Nucleus accumbens (tissue), 56 donors: ENCODE measurements at regions not wholly inside any gene's neighbourhood (a gene's known extent, or its start where the extent isn't known, plus 50 kb on each side); places are given as distances from the start of the nearest gene placed in this dataset.

Experiments used
- DNase-seq, 56 donors: peaks; one replicate each; lab custom pipeline; 2025; lab: John Stamatoyannopoulos, UW

DNA sequence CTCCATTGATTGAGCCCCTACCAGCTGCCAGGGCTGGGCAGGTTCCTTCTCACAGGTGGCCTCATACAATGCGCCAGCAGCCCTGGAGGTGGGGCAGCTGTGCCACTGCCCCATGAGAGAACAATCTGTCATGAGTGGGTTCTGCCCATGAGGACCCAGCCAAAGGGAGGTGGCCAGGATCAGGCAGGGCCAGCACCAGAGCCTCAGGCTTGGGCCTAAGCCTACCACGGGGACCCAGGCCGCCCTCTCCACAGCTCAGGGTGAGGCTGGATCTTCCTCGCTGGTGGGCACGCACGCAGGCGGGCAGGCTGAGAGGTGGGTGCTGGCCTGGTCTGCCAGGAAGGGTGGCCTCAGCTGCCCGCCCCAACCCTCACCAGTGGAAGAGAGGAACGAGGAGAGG, 110.7 kb downstream of the KIF26A start:
- no peak for DNase-seq

GRCh38 chr14:104249706-104250105, 111.3 kb downstream of the KIF26A start:
- DNase-seq, result no peak

DNA sequence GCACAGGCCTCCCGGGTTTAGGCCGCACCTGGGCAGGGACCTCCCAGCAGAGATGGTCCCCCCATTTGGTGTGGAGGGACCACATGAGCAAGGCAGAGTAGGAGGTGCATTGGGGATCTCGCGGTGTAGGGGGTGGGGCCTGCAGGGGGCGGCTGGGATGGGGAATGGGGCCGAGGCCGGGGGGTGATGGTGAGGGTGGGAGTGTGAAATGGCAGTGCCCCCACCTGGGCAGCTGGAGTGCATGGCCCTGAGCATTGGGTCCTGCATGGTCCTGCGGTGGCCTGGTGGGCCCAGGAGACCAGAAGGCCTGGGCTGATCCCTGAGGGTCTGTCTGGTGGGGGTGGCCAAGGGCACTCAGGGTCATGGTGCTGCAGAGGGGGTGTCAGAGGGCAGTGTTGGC, 111.8 kb downstream of the KIF26A start:
- DNase-seq, result no peak

- DNase-seq, result no peak
These were observed 114.1 kb downstream of the KIF26A start for GRCh38 chr14:104252256-104253215.

DNA sequence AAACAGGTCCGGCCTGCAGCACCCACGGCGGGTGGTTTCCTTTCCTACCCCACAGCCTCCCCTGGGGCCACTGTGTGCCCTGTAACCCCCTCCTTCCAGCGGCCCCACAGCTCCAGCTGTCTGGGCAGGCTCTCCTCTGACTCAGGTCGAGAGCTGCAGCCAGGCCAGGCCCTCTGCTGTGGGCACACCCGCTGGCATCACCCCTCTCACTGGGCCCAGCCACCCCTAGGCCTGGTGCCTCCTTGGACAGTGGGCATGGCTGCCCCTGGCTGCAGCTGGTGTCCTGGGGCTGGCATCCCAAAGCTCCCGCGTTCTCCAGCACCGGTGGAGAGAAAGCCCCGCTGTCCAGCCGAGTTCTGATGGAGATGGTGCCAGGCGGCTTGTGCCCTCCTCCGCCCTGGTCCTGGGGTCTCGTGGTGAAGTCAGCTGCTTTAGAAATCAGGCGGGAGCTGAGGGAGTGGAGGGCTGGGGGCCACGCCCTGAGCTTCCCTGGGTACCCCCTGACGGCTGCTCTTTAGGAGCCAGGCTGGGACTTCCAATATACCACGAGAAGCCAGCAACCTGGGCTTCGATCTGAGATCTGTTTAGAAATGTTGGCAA, 114.9 kb downstream of the KIF26A start:
- DNase-seq, result no peak

GRCh38 chr14:104253901-104254353, 115.5 kb downstream of the KIF26A start:
- no peak for DNase-seq

DNA sequence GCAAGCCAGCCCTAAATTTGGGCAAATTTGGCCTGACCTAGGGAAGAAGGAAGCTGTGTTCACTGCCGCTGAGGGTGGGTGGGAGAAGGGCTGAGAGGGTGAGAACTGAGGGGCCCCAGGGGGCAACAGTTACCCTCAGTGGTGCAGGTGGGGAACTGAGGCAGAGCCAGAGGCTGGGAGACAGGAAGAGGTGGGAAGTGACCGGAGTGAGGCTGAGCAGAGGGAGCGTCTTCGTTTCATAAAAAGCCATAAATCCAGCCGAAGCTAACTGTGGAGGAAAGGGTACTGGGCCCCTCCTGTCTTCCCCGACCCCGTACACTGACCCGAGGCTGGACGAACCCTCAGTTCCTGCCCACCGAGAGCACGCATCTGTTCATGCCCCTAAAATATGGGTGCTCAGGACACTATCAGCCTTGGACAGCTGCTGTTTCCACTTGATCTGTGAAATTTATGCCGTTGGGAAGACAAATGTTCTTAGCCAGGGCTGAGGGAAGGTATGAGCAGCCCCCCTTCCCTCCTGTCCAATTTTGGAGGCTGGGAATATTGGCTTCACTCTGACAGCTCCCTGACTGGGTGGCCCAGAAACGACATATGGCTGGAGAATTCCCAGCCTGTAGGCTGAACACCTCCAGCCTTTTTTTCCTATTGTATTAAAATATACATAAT, 116.5 kb downstream of the KIF26A start:
- no peak for DNase-seq

- no peak for DNase-seq
These were observed 117.6 kb downstream of the KIF26A start for GRCh38 chr14:104256025-104256424.

DNA sequence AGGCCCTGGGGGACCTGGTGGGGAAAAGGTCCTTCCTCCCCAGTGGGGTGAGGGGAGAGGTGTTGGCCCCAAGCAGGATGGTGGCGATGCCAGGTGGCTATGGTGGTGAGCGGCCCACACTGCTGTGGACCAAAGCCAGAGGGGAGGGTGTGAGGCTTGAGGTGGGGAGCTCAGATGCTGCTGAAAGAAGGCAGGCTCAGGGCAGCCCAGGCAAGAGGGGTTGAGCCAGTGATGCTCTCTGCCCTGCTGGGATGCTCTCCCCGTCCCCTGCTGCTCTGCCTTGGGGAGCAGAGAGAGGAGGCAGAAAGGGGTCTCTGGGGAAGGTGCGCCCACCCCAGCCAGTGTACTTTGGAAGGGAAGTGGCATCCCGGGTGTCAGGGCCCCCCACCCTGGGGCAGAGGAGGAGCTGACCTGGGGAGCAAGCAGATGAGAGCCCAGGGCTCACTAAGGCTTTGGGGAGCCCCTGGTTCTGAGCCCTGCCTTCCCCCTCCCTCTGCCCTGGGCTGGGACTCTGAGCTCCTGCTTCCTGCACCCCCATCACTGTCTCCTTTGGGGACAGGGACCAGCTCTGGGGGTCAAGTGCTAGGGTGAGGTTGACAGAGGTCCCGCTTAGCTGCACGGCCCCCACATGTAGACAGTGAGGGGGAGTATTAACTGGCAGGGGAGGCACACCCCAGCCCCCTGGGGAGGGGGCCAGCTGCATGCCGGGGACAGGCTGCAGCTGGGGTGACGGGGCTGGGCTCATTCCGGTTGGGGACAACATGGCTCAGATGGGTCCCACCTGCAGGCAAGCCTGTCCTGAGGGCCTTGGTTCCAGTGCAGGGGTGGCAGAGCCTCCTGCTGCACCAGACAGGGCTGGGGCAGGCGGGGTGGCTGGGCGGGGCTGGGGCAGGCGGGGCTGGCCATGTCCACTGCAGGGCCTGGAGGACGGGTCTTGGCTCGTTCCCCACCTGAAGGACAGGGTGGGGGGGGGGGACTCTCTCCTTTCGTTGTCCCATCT, 124.4 kb downstream of the KIF26A start:
- DNase-seq, result no peak

- no peak for DNase-seq
These were observed 125.4 kb downstream of the KIF26A start for GRCh38 chr14:104263675-104264358.

DNA sequence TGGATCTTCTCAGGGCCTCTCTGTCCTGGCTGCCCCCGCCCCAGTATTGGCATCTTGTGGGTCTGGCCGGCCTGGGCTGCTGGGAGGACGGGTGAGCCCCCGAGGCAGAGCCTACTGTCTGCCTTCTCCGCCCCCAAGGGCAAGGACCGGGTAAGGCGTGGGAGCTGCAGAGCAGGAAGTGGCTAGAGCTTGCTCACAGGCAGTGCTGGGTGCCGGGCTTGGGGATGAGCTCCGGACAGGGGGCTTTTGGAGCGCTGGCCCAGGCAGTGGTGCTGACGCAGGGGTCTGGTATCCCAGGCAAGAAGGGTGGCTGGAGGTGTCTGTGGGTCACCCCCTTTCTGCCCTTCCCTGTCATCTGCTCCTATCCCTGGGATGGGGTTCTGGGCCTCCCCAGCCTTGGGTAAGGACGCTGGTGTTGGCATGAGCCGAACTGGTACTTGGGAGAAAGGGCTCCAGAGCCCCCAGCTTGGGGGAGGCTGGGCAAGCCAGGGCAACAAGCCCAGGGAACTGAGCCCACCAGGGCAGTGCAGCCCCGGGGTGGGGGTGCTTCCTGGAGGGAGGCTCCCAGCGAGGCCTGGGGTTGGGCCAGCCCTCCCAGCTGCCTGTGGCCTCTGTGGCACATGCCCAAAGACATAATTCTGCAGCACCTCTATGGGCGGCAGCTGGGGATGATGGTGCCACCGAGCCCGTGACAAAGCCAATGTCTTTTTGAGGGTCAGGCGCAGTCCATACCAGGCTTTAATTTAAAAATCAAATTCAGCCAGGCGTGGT, 126.3 kb downstream of the KIF26A start:
- no peak for DNase-seq

DNA sequence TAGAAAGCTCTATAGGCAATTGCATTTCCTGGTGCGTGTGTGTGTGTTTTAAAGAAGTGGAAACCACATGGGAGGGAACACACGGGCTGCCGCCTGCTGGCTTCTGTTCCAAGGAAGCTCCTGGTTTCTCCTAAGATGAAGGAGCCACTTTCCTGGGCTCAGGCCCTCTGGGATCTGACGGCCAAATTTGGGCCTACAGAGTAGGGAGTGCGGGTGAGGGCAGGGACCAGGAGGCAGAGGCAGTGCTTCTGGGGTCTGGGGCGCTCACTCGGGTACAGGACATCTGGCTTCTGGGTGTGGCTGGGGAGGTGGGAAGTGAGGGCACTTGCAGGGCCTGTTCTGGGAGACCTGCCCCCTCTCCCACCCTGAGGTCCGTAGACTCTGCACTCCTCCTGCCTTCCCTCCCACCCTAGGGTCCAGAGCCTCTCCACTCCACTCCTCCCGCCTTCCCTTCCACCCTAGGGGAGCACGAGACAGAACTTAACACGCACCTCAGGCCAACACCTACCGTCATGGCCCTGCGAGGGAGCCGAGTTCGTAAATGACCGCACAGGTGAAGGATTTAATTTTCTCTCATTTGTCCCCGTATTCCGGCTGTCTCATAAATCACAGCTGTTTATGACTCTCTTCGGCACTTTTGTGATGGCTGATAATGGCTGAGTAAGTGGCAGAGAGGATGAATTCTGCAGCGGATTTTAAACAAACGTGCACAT, 127.7 kb downstream of the KIF26A start:
- no peak for DNase-seq

DNA sequence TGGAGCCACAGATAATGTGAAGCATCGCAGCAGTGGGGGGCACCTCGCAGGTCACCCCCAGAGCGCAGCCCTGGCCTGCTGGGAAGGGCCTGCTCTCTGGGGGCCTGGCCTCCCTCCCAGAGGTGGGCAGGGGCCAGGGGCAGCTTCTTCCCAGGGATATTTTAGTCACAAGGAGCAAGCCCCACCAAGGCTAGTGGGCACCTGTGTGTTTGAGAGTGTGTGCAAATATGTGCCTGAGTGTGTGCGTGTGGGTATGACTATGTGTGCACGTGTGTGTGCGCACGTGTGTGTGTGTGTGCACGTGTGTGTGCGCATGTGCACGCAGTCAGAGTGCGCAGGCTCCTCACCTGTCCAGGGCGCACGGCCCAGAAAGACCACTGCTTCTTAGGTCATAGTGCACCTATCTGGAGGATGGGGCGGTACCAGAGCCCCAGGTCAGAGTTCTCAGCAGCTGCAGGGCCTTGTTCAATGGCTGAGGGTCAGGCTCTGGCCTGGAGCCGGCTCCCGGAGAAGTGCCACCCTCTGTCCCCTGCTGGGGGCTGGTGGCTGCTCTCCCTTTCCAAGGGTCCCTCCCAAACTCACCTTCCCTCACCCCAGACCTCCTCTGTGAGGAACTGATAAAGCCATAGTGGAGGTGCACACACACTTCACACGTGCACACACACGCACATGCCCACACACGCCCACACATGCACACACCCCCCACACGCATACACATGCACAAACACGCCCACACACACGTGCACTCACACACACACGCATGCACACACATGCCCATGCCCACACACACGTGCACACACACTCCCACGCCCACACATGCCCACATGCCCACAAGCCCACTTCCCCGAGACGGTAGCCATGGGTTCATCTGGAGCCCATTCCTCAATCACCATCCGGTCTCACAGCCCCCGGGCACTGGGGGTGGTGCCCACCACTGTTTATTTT, 128.5 kb downstream of the KIF26A start:
- no peak for DNase-seq

DNA sequence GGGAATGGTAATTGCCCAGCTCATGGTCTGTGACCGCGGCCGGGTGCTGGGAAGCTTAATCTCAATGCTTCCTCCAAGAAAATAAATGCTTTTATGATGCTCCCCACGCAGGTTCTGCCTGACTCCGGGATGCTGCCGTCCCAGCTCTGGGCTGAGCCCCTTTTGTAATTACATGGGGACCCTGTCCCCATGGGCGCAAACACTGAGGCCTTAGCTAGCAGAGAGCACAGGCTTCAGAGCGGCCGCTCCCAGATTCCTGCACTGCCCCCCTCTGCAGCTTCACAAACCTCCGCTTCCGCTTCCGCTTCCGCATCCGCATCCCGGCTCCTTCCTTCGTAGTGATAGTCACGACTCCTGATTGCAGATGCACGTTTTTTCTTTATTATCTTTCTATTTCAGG, 129.5 kb downstream of the KIF26A start:
- DNase-seq, result peak in 17 of 56 donors; percentile 4 to 63 (median 23)

DNA sequence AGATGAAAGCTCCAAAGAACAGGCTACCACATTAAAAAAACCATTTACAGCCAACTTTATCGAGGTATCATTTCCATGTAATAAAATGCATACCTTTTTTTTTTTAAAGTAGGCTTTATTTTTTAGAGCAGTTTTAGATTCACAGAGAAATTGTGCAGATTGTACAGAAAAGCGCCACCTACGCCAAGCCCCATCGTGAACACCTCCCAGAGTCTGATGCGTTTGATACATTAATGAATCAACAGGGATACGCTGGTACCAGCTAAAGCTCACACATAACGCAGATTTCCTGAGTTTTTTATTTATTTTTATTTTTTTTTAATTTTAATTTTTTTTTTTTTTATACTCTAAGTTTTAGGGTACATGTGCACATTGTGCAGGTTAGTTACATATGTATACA, 129.9 kb downstream of the KIF26A start:
- peak in 9 of 56 donors; percentile 13 to 43 (median 28) for DNase-seq

DNA sequence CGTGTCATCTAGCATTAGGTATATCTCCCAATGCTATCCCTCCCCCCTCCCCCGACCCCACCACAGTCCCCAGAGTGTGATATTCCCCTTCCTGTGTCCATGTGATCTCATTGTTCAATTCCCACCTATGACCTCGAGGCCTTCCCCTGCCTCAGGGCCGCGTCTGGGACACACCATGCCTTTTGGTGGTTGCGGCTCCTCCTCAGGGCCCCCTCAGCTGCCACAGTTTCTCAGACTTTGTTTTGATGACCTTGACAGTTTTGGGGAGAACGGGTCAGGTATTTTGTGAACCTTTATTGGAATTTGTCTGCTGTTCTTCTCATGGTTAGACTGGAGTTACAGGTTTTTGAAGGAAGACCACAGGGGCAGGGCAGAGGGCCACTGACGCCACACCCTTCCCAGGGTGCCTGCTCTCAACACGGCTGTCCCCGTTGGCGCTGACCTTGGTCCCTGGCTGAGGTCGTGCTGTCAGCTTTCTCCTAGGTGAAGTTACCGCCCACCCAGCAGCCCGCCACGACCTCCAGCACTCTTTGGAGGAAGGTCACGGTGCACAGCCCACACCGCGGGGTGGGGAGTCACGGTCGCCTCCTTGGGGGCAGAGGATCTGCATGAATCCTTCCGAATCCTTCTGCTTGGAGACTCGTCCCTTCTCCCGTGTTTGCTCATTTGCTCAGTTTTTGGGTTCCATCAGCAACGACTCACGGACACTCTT, 130.5 kb downstream of the KIF26A start:
- DNase-seq, result no peak
